ENCODE measurements at regions not wholly inside any gene's neighbourhood (a gene's known extent, or its start where the extent isn't known, plus 50 kb on each side); places are given as distances from the start of the nearest gene placed in this dataset.

GRCh38 chr3:6455031-6455430, 405.9 kb upstream of the GRM7 start (continued):
- no peak for TF ChIP-seq ZBTB40 (IDR thresholded peaks at IDR 0.05)
- TF ChIP-seq ZBTB40 (CRISPR knock-in tag; IDR thresholded peaks at IDR 0.05), result no peak
- no peak for TF ChIP-seq CREB3L1 (IDR thresholded peaks at IDR 0.05; ENCODE audit: borderline replicate concordance, low read depth)
- no peak for TF ChIP-seq CTCF (IDR thresholded peaks at IDR 0.05 in 2 of 3, conservative IDR thresholded peaks at IDR 0.05 in 1 of 3; ENCODE audit: insufficient read depth in 2 of 3, low read depth in 1 of 3, low read length in 3 of 3)
- TF ChIP-seq E2F3 (CRISPR knock-in tag; IDR thresholded peaks at IDR 0.05), result no peak
- no peak for TF ChIP-seq ZHX1 (conservative IDR thresholded peaks at IDR 0.05; ENCODE audit: low read length)
- TF ChIP-seq MYBL2 (IDR thresholded peaks at IDR 0.05; ENCODE audit: low read depth), result no peak
- no peak for TF ChIP-seq MYBL2 (CRISPR knock-in tag; IDR thresholded peaks at IDR 0.05; ENCODE audit: borderline replicate concordance)
- TF ChIP-seq ZNF384 (IDR thresholded peaks at IDR 0.05; ENCODE audit: low read depth, low read length), result no peak
- TF ChIP-seq SMARCB1 (IDR thresholded peaks at IDR 0.05; ENCODE audit: insufficient read length, low read depth), result no peak
- no peak for TF ChIP-seq FIP1L1 (IDR thresholded peaks at IDR 0.05; ENCODE audit: low read depth, low read length, poor library complexity, severe bottlenecking)
- TF ChIP-seq KLF10 (CRISPR knock-in tag; IDR thresholded peaks at IDR 0.05), result no peak
- TF ChIP-seq KLF16 (IDR thresholded peaks at IDR 0.05), result no peak
